Ovary (tissue), 3 donors: ENCODE measurements at regions not wholly inside any gene's neighbourhood (a gene's known extent, or its start where the extent isn't known, plus 50 kb on each side); places are given as distances from the start of the nearest gene placed in this dataset.

Experiments
- EP300 ChIP-seq: sonication (generic); formaldehyde crosslinking; IDR thresholded peaks from one replicate; pipeline ENCODE4 v1.6.1; 2017; ENCODE audit warnings: antibody characterized with exemption
- POLR2A ChIP-seq: fragments of 450-650 bp; IDR thresholded peaks from one replicate; pipeline ENCODE4 v1.6.1; 2017; ENCODE audit warnings: antibody characterized with exemption, mild to moderate bottlenecking, moderate library complexity
- TF ChIP-seq, protein P1 (sequence below), 3 donors: fragments of 450-650 bp in 2 of 3; fragments of 200-600 bp in 1 of 3; IDR thresholded peaks; one replicate each; pipeline versions ENCODE4 v1.5.1 to v1.8.0; 2016 to 2022; ENCODE audit warnings: antibody characterized with exemption in 3 of 3, mild to moderate bottlenecking in 1 of 3
- donor health status: DM: no; HTN: no; CAD: no.

DNA sequence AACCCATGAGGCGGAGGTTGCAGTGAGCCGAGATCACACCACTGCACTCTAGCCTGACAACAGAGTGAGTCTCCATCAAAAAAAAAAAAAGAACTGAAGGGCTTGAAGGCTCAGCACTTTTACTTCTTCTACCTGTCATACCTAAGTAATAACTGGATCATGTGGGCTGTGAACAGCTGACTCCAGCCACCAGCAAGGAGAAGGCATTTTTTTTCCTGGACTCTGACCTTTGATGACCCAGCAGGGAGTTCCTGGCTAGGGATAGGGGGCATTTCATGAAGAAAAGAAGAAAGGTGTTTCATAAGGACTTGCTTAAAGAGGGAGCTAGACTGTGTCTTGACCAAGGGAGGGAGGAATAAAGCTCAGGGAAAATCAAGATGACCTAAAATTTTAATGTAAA, 266.0 kb downstream of the ZNF621 start:
- TF ChIP-seq, protein P1, sequence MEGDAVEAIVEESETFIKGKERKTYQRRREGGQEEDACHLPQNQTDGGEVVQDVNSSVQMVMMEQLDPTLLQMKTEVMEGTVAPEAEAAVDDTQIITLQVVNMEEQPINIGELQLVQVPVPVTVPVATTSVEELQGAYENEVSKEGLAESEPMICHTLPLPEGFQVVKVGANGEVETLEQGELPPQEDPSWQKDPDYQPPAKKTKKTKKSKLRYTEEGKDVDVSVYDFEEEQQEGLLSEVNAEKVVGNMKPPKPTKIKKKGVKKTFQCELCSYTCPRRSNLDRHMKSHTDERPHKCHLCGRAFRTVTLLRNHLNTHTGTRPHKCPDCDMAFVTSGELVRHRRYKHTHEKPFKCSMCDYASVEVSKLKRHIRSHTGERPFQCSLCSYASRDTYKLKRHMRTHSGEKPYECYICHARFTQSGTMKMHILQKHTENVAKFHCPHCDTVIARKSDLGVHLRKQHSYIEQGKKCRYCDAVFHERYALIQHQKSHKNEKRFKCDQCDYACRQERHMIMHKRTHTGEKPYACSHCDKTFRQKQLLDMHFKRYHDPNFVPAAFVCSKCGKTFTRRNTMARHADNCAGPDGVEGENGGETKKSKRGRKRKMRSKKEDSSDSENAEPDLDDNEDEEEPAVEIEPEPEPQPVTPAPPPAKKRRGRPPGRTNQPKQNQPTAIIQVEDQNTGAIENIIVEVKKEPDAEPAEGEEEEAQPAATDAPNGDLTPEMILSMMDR (IDR thresholded peaks at IDR 0.05): no peak
- no peak for TF ChIP-seq POLR2A
- no peak for TF ChIP-seq EP300
